Ascending aorta (tissue), 2 donors: ENCODE measurements at regions not wholly inside any gene's neighbourhood (a gene's known extent, or its start where the extent isn't known, plus 50 kb on each side); places are given as distances from the start of the nearest gene placed in this dataset.

Experiments
- DNase-seq, 2 donors: peaks; one replicate each; pipeline ENCODE4 v3.0.0-alpha.2; 2019; ENCODE audit warnings: low spot score in 2 of 2
- H3K27ac ChIP-seq, 2 donors: fragments of 200-600 bp; sonication (generic); one replicate each; pipeline ENCODE4 v1.5.1; 2016 to 2017; ENCODE audit warnings: mild to moderate bottlenecking in 1 of 2
- H3K27me3 ChIP-seq: fragments of 200-600 bp; sonication (generic); one replicate; pipeline ENCODE4 v1.5.1; 2017
- H3K36me3 ChIP-seq, 2 donors: fragments of 200-600 bp; sonication (generic); one replicate each; pipeline ENCODE4 v1.5.1; 2016
- H3K4me1 ChIP-seq, 2 donors: fragments of 200-600 bp; sonication (generic); one replicate each; pipeline ENCODE4 v1.5.1; 2016 to 2017; ENCODE audit warnings: mild to moderate bottlenecking in 1 of 2
- H3K4me3 ChIP-seq, 2 donors: fragments of 200-600 bp; sonication (generic); one replicate each; pipeline ENCODE4 v1.5.1; 2016 to 2017; ENCODE audit warnings: mild to moderate bottlenecking in 1 of 2
- H3K9me3 ChIP-seq, 2 donors: fragments of 200-600 bp; sonication (generic); one replicate each; pipeline ENCODE4 v1.5.1; 2016
- CTCF ChIP-seq, 3 experiments: fragments of 200-600 bp in 2 of 3; fragments of 450-650 bp in 1 of 3; sonication (generic) in 2 of 3; IDR thresholded peaks; one replicate each; pipeline ENCODE4 v1.5.1; 2016 to 2019; ENCODE audit warnings: antibody characterized with exemption in 3 of 3, mild to moderate bottlenecking in 1 of 3, moderate library complexity in 1 of 3
- intact Hi-C: fragments of 100-400 bp; cut with DNase I; formaldehyde crosslinking; loops from one replicate; pipeline ENCODE4 v1.15.1; 2023

- no peaks in the 10 kb centered on the region for H3K27me3 ChIP-seq
- H3K9me3 ChIP-seq = no peaks in the 10 kb centered on the region
- H3K36me3 ChIP-seq = no peaks in the 10 kb centered on the region
- no peak for DNase-seq
- peak overlapping the region in 1 of 2 donors; percentile 7 for H3K4me3 ChIP-seq
- H3K27ac ChIP-seq = peak overlapping the region; percentile 0 to 61
- peaks cover 0 to 22% of the 10 kb centered on the region in 2 donors for H3K4me1 ChIP-seq
- intact Hi-C loops = no loop called here
- no peak for TF ChIP-seq CTCF (IDR thresholded peaks at IDR 0.05)
Measured at GRCh38 chr12:19998961-19999804, 369.2 kb upstream of the PDE3A start.

GRCh38 chr12:19999805-20000138, 368.6 kb upstream of the PDE3A start:
- H3K27me3 ChIP-seq = no peaks in the 10 kb centered on the region
- DNase-seq = no peak
- TF ChIP-seq CTCF (IDR thresholded peaks at IDR 0.05) = no peak
- peak overlapping the region in 1 of 2 donors; percentile 0 for H3K27ac ChIP-seq
- peaks cover 0 to 22% of the 10 kb centered on the region in 2 donors for H3K4me1 ChIP-seq
- no peaks in the 10 kb centered on the region for H3K9me3 ChIP-seq
- intact Hi-C loops = no loop called here
- peak overlapping the region in 1 of 2 donors; percentile 7 for H3K4me3 ChIP-seq
- no peaks in the 10 kb centered on the region for H3K36me3 ChIP-seq

GRCh38 chr12:20000229-20000849, 368.0 kb upstream of the PDE3A start:
- DNase-seq = no peak
- H3K9me3 ChIP-seq = no peaks in the 10 kb centered on the region
- no peaks in the 10 kb centered on the region for H3K36me3 ChIP-seq
- intact Hi-C loops = no loop called here
- no peak overlapping the region for H3K27ac ChIP-seq
- peaks cover 0 to 22% of the 10 kb centered on the region in 2 donors for H3K4me1 ChIP-seq
- H3K4me3 ChIP-seq = no peak overlapping the region
- H3K27me3 ChIP-seq = no peaks in the 10 kb centered on the region
- TF ChIP-seq CTCF (IDR thresholded peaks at IDR 0.05) = no peak

GRCh38 chr12:20003252-20003651, 365.1 kb upstream of the PDE3A start:
- Histone ChIP-seq H3K36me3 (no peaks in the 10 kb centered on the region), H3K4me1 (peaks cover 0 to 16% of the 10 kb centered on the region in 2 donors), H3K4me3 (no peak overlapping the region), H3K27ac (no peak overlapping the region), H3K27me3 (no peaks in the 10 kb centered on the region), H3K9me3 (no peaks in the 10 kb centered on the region)
- intact Hi-C loops = no loop called here
- DNase-seq = no peak
- no peak for TF ChIP-seq CTCF (IDR thresholded peaks at IDR 0.05)

- no peak for DNase-seq
- Histone ChIP-seq H3K36me3 (peaks cover 0 to 5% of the 10 kb centered on the region in 2 donors), H3K4me3 (no peak overlapping the region), H3K27me3 (no peaks in the 10 kb centered on the region), H3K9me3 (no peaks in the 10 kb centered on the region), H3K27ac (no peak overlapping the region), H3K4me1 (peaks cover 0 to 7% of the 10 kb centered on the region in 2 donors)
- no peak for TF ChIP-seq CTCF (IDR thresholded peaks at IDR 0.05)
- intact Hi-C loops = no loop called here
Measured at GRCh38 chr12:20004952-20005351, 363.4 kb upstream of the PDE3A start.
